Kidney (tissue), 13 donors: ENCODE measurements at regions not wholly inside any gene's neighbourhood (a gene's known extent, or its start where the extent isn't known, plus 50 kb on each side); places are given as distances from the start of the nearest gene placed in this dataset.

Source experiments
- DNase-seq, 5 donors: peaks; one replicate each; pipeline ENCODE4 v3.0.0-alpha.2; 2013 to 2020
- FAIRE-seq: peaks from 2 replicates; lab custom pipeline; 2012; peaks lifted over from hg19 to GRCh38; lab: Jason Lieb, UNC
- H3K27ac ChIP-seq, 2 donors: one replicate each; pipeline ENCODE4 v1.7.0; 2013; ENCODE audit warnings: low read depth in 2 of 2, low read length in 2 of 2, inconsistent platforms in 1 of 2
- H3K27me3 ChIP-seq: one replicate; pipeline ENCODE4 v1.7.1; 2013; ENCODE audit warnings: low read length, inconsistent platforms; ENCODE audit not compliant: control insufficient read depth, insufficient read depth
- H3K36me3 ChIP-seq, 3 donors: one replicate each; pipeline versions ENCODE4 v1.7.0 to v1.7.1; 2013; ENCODE audit warnings: low read length in 3 of 3, control low read depth in 1 of 3, inconsistent platforms in 1 of 3; ENCODE audit not compliant: insufficient read depth in 3 of 3, control insufficient read depth in 2 of 3
- H3K4me1 ChIP-seq, 3 donors: one replicate each; pipeline versions ENCODE4 v1.7.0 to v1.7.1; 2013; ENCODE audit warnings: low read length in 3 of 3, inconsistent platforms in 1 of 3, low read depth in 1 of 3; ENCODE audit not compliant: control insufficient read depth in 2 of 3, insufficient read depth in 2 of 3
- H3K4me3 ChIP-seq, 3 donors: one replicate each; pipeline versions ENCODE4 v1.7.0 to v1.8.1; 2013; ENCODE audit warnings: low read length in 3 of 3, control low read depth in 1 of 3, inconsistent platforms in 1 of 3
- H3K9ac ChIP-seq, 3 donors: one replicate each; pipeline versions ENCODE4 v1.7.0 to v1.7.1; 2013; ENCODE audit warnings: low read length in 3 of 3, control low read depth in 1 of 3, inconsistent platforms in 1 of 3
- H3K9me3 ChIP-seq, 3 donors: one replicate each; pipeline versions ENCODE4 v1.7.0 to v1.7.1; 2013; ENCODE audit warnings: low read length in 3 of 3, control low read depth in 1 of 3, inconsistent platforms in 1 of 3; ENCODE audit not compliant: control insufficient read depth in 2 of 3, insufficient read depth in 1 of 3
- intact Hi-C: fragments of 100-400 bp; cut with DNase I; formaldehyde crosslinking; loops from one replicate; pipeline ENCODE4 v1.11.1; 2022
- TF ChIP-seq, protein P1 (sequence below): IDR thresholded peaks from 3 replicates; pipeline ENCODE4 v1.5.1; 2012; ENCODE audit warnings: mild to moderate bottlenecking, moderate library complexity, borderline replicate concordance; ENCODE audit not compliant: insufficient read depth; ENCODE audit errors: extremely low read depth
- donor health status: control.
- donor health status: control.
- donor health status: control.
- donor health status: control.
- donor health status: control.
- donor health status: DM: yes; HTN: yes; CAD: no.
- donor health status: Normal renal cell carcinoma (clear cell type).

DNA sequence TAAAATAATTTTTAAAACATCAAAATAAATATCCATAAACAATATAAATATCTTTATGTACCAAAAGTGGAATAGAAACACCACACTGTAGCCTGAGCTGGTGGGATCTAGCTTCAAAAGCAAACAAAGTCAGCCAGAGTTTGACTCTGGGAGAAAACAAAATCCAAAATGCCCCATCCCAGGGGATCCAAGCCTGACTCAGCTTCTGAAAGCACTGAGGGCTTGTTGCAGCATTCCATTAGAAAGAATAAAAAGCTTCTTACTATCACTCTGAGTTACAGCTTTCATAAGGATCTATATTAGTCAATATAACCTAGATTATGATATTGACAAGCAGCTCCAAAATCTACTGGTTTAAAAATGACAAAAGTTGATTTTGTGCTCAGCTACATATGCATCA lies 149.7 kb upstream of the ANKRD50 start:
- no peaks in the 10 kb centered on the region for H3K27me3 ChIP-seq
- DNase-seq (no peak), FAIRE-seq (no peak)
- intact Hi-C loops, result no loop called here
- no peak overlapping the region for H3K9ac ChIP-seq
- no peaks in the 10 kb centered on the region for H3K9me3 ChIP-seq
- TF ChIP-seq, protein P1, sequence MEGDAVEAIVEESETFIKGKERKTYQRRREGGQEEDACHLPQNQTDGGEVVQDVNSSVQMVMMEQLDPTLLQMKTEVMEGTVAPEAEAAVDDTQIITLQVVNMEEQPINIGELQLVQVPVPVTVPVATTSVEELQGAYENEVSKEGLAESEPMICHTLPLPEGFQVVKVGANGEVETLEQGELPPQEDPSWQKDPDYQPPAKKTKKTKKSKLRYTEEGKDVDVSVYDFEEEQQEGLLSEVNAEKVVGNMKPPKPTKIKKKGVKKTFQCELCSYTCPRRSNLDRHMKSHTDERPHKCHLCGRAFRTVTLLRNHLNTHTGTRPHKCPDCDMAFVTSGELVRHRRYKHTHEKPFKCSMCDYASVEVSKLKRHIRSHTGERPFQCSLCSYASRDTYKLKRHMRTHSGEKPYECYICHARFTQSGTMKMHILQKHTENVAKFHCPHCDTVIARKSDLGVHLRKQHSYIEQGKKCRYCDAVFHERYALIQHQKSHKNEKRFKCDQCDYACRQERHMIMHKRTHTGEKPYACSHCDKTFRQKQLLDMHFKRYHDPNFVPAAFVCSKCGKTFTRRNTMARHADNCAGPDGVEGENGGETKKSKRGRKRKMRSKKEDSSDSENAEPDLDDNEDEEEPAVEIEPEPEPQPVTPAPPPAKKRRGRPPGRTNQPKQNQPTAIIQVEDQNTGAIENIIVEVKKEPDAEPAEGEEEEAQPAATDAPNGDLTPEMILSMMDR, result no peak
- no peak overlapping the region for H3K4me3 ChIP-seq
- no peak overlapping the region for H3K27ac ChIP-seq
- H3K36me3 ChIP-seq, result no peaks in the 10 kb centered on the region
- H3K4me1 ChIP-seq, result no peaks in the 10 kb centered on the region

DNA sequence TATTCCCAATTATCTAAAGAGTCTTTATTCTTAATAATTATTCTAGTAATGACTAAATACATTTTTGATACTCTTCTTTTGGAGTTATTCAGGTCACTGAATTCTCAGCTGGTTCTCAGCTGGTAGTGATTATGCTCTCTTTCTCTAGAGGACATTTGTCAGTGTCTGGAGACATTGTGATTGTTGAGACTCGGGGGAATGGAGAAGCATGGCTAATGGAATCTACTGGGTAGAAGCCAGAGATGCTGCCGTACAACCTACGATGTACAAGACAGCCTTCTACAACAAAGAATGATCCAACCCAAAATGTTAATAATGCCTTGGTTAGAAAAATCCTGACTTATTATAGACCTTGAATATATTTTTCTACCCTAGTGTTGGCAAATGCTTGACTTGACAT lies 149.2 kb upstream of the ANKRD50 start:
- Histone ChIP-seq H3K27me3 (no peaks in the 10 kb centered on the region), H3K36me3 (no peaks in the 10 kb centered on the region), H3K9me3 (no peaks in the 10 kb centered on the region), H3K4me1 (no peaks in the 10 kb centered on the region), H3K9ac (no peak overlapping the region), H3K27ac (no peak overlapping the region), H3K4me3 (no peak overlapping the region)
- DNase-seq (no peak), FAIRE-seq (no peak)
- intact Hi-C loops, result no loop called here
- TF ChIP-seq, protein P1, result no peak

DNA sequence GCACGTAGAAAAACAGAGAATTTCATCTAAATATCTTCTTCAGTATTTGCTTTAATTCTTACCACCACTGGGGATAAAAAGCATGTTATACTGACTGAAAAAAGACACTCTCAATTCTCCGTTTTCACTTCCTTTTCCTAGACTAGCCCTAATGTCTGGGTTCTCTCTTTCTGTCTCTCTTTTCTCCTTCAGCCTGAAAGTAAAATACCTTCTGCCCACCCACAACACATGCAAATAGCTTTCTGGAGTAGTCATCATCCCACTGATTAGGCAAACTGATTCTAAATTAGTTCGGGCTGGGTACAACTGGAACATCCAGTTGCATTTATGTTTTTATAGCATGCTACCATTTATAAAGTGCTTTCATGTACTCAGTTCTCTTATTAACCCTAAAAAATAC lies 142.4 kb upstream of the ANKRD50 start:
- no peak overlapping the region for H3K27ac ChIP-seq
- no peak for FAIRE-seq
- TF ChIP-seq, protein P1, result no peak
- no peak overlapping the region for H3K4me3 ChIP-seq
- no peaks in the 10 kb centered on the region for H3K4me1 ChIP-seq
- no peaks in the 10 kb centered on the region for H3K27me3 ChIP-seq
- intact Hi-C loops, result no loop called here
- no peak for DNase-seq
- H3K9ac ChIP-seq, result no peak overlapping the region
- H3K36me3 ChIP-seq, result no peaks in the 10 kb centered on the region
- no peaks in the 10 kb centered on the region for H3K9me3 ChIP-seq

GRCh38 chr4:124851741-124852140 lies 139.2 kb upstream of the ANKRD50 start:
- DNase-seq, result no peak
- Histone ChIP-seq H3K4me1 (no peaks in the 10 kb centered on the region), H3K9me3 (no peaks in the 10 kb centered on the region), H3K9ac (no peak overlapping the region), H3K27ac (no peak overlapping the region), H3K36me3 (no peaks in the 10 kb centered on the region), H3K27me3 (no peaks in the 10 kb centered on the region), H3K4me3 (no peak overlapping the region)
- no peak for FAIRE-seq
- TF ChIP-seq, protein P1, result no peak
- intact Hi-C loops, result no loop called here
